ENCODE measurements at regions not wholly inside any gene's neighbourhood (a gene's known extent, or its start where the extent isn't known, plus 50 kb on each side); places are given as distances from the start of the nearest gene placed in this dataset.

- TF ChIP-seq CTCF (IDR thresholded peaks at IDR 0.05) = no peak
- no peak for ATAC-seq (ENCODE audit: low FRiP score)
- no peak for DNase-seq (ENCODE audit: low spot score)
Observed at GRCh38 chr5:125848751-125849150, 574.5 kb upstream of the GRAMD2B start.

DNA sequence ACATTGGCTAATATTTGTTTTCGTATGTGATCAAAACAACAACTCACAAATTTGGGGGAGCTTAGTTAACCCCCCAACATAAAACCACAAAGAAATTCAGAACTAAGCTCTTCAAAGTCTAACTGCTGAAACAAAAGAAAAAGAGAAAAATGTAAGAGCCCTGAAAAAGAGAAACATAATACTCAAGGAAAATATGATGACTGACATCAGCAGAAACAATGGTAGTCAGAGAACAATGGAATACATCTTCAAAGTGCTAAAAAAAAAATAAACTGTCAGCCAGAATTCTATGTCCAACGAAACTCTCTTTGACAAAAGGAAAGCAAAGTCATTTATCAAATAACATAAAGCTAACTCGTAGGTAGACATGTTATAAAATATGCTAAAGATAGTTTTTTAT, 566.3 kb upstream of the GRAMD2B start:
- no peak for ATAC-seq (ENCODE audit: low FRiP score)
- no peak for TF ChIP-seq CTCF (IDR thresholded peaks at IDR 0.05)
- no peak for DNase-seq (ENCODE audit: low spot score)

DNA sequence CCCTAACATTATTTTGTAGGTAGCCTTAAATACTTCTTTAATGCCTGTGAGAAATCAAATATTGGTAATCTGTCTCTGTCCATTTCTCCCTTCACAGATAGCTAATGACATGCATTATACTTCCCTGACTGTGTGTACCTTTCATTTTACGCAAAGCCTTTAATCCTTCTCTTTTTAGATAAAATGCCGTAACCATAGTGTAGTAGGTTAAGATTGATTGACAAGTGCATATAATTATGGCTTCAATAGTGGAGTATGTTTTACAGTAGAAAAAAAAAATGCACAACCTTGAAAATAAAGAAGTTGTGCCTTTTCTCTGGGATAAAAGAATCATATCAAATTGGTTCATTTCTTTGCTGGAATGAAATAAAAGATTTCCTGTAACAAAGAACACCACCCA, 559.6 kb upstream of the GRAMD2B start:
- DNase-seq (ENCODE audit: low spot score) (no peak), ATAC-seq (ENCODE audit: low FRiP score) (no peak)
- TF ChIP-seq CTCF (IDR thresholded peaks at IDR 0.05) = no peak

- TF ChIP-seq CTCF (IDR thresholded peaks at IDR 0.05) = no peak
- ATAC-seq (ENCODE audit: low FRiP score) = no peak
- DNase-seq (ENCODE audit: low spot score) = no peak
Observed at GRCh38 chr5:125865166-125865815, 557.9 kb upstream of the GRAMD2B start.

DNA sequence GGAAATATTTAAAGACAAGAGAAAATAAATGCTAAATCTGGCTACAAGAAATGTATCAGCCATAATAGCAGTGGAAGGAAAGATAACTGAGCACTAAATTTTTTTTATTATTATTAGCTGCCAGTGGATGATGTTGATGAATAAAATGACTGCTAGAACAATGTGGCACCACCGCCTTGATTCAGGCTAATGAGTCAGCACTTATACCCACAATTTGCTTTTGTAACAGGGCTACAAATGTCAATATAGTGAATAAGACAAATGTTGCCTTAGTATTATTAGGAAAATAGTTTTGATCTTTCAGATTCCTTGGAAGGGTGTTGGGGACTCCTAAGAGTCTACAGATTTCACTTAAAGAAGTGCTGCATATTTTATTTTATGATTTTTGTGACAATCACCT, 555.2 kb upstream of the GRAMD2B start:
- no peak for TF ChIP-seq CTCF (IDR thresholded peaks at IDR 0.05)
- DNase-seq (ENCODE audit: low spot score) (no peak), ATAC-seq (ENCODE audit: low FRiP score) (no peak)

DNA sequence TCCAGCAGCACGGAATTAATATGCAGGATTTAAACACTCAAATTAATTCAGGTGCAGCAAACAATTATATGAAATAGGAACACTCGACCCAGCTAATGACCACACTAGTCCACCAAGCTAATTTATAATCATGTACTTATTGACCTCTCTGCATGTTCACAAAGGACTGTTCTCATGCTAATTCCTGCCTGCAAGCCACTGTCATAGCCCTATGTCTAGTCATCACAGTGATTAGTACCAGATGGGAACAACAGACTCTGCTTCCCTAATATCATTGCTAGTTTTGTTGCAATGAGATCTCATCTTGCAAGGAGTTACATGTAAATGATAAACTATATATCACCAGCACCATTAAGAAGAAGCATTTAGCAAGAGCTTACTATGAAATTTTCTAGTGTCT, 553.0 kb upstream of the GRAMD2B start:
- DNase-seq (ENCODE audit: low spot score) (no peak), ATAC-seq (ENCODE audit: low FRiP score) (no peak)
- no peak for TF ChIP-seq CTCF (IDR thresholded peaks at IDR 0.05)

GRCh38 chr5:125874057-125874456, 549.2 kb upstream of the GRAMD2B start:
- ATAC-seq (ENCODE audit: low FRiP score) (no peak), DNase-seq (ENCODE audit: low spot score) (no peak)
- no peak for TF ChIP-seq CTCF (IDR thresholded peaks at IDR 0.05)

Data from omental fat pad (tissue), 3 donors.